Muscle of arm (tissue), 1 donor: ENCODE measurements at regions not wholly inside any gene's neighbourhood (a gene's known extent, or its start where the extent isn't known, plus 50 kb on each side); places are given as distances from the start of the nearest gene placed in this dataset.

Source experiments
- DNase-seq: peaks from one replicate; pipeline ENCODE4 v3.0.0-alpha.2; 2013

DNA sequence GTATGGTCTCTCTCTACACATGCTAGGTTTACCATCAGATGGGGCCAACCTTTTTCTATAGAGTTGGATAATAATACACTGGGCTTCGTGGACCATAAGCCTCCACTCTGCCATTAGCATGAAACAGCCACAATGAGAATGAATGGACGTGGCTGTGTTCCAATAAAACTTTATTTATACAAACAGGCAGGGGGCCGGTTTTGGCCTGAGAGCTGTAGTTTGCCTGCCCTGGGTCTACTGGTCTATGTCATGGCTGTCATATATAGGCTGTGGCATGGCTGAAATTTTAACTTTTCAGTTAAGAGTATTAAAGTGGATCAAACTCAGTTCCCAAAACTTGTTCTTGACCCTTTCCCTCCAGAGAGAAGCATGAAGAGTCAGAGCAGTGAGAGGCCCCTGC is 120.3 kb upstream of the MYL2 start:
- DNase-seq = no peak

DNA sequence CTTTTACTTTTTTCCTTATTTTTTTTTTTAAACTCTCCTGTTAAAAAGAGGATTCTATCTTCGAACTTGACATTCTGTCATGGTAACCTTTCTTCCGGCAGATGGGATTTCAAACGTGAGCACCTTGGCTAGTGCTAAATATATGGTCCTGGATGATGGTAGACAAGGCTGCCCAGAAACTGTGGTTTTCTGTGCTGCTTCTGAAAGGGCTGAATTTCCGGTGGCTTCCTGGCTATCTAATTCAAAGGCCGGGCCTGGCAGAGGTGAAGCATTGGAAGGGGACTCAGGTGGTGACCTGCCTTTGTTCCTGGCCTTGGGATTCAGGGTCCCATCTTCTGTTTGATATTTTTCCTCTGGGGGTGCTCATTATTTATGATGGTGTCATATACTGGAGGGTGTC is 118.6 kb upstream of the MYL2 start:
- DNase-seq = no peak

DNA sequence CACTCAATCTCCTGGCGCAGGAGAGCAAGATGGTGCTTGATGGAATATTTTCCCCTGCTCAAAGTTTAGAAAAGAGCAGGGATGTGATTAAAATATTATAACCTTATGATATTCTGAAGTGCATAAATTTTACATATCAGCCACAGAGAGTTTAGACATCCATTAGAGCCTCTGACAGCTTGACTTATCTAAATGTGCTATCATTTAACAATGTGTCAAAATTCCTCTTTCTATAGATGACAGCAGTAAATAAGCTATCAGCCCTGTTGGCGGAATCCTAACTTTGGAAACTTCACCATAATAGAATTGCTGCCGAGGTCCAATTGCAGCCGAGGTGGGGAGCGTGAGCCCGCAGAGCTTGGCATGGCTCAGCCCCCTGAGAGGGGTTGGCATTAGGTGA is 117.7 kb upstream of the MYL2 start:
- DNase-seq = no peak

DNA sequence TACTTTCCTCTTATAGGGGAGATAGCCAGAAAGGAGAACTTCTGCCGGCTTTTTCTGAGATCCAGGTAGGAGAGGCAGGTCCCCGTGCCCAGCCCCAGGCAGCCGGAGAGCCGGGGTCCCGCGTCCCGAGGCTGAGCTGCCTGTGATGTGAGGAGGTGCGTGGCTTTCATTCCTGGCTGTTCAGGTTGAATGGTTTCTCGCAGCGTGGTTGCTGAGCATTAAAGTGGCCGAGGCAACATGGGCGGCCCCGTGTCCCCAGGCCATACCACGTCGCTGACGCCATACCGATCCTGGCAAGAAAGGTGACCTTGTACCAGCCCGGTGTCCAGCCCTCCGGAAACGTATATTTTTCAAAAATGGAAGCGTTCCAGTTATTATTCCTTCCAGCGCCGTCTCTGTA is 116.7 kb upstream of the MYL2 start:
- DNase-seq = no peak

DNA sequence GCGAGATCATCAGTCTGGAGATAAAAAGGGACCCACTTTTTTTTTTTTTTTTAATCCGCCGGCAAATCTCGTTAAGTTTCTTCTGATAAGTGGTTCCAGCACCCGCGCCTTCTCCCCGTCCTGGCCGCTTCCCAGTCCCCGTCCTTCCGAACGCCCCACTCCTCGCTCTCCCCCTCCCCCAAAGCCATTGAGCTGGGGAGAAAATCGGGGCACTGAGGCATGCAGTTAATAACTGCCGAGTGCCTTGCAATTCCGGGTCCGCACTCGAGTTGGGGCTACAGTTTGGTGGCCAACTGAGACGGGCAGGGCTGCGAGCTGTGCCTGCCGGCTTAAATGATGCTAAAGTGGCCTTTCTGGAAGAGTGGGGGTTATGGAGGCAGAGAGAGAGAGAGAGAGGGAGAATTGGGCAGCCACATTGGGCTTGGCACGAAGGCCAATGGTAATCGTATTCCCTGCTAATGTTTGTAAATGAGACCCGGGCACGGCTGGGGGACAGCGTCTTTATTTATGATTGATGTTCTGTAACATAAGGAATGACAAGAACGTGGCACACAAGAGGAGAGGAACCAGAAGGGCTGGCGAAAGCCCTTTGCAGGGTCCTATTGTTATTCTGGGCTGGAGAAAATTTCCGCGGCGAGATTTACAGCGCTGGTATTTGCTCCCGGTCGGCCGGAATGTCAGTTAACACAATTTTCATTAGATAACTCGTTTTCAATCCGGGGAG is 115.4 kb upstream of the MYL2 start:
- DNase-seq = no peak

DNA sequence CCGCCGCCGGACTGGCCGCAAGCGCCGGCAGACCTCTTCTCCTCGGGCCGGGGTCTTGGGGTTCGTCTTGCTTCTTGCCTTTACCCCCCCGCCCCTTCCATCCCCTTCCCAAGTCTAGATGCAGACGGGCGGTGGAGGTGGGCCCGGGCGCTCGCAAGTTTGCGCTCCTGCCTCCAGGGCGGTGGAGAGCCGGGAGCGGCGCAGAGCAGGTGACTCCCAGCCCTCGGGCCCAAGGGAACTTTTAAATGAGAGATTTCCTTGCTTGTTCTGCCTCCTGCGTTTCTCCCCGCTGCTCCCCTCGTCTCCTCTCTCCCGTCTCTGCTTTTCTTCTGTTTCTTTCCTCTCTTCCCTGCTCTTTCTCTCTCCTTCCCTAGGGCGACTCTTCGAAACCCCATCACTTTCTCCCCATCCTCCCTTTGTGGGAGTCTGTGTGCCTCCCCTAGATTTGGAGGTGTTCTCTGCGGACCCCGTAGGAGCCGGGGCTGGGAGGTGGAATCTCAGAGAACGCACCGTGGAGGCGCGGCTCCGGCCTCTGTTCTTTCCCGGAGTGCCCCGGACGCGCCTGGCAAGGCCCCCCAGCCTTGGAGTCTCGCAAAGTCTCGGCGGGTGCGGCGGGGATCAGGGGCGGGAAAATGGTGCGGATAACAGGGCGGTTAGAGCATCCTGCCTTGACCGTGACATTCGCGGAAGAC is 114.7 kb upstream of the MYL2 start:
- no peak for DNase-seq

DNA sequence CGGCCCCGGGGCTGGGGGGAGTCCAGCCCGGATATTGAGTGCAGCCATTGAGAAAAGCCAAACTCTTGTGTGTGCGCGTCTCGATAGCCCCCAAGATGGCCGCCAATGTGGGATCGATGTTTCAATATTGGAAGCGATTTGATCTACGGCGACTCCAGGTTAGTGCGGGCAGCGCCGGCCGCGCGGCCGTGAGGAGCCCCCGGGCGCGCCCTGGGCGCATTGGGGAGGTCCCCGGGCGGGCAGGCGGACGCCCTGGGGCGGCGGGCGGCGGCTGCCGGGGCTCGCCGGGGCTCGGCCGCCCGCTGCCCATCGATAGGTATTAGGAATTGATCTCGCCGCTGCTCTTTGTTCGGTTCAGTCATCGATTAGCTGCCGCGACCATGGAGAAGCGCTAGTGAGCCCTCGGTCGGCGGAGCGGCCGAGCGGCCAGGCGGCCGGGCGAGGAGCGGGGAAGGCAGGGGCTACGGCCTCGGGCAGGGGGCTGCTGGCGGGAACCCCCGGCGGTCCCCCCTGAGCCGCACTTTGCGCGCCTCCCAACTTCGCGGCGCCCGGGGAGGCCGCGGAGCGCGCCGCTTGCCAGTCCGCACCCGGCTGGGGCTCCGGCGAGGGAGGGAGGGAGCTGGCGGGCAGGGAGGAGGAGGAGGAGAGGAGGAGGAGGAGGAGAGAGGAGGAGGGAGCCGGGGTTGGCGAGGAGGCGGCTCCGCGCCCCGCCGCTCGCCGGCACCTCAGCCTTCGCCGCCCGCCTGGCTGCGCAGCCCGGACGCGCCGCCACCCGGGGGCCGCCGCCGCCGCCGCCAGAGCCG is 113.9 kb upstream of the MYL2 start, which contains the start of gene CUX2:
CUX2 (plus strand) TSS at position 83 of the 803 bp plus-strand sequence.
- DNase-seq = no peak

DNA sequence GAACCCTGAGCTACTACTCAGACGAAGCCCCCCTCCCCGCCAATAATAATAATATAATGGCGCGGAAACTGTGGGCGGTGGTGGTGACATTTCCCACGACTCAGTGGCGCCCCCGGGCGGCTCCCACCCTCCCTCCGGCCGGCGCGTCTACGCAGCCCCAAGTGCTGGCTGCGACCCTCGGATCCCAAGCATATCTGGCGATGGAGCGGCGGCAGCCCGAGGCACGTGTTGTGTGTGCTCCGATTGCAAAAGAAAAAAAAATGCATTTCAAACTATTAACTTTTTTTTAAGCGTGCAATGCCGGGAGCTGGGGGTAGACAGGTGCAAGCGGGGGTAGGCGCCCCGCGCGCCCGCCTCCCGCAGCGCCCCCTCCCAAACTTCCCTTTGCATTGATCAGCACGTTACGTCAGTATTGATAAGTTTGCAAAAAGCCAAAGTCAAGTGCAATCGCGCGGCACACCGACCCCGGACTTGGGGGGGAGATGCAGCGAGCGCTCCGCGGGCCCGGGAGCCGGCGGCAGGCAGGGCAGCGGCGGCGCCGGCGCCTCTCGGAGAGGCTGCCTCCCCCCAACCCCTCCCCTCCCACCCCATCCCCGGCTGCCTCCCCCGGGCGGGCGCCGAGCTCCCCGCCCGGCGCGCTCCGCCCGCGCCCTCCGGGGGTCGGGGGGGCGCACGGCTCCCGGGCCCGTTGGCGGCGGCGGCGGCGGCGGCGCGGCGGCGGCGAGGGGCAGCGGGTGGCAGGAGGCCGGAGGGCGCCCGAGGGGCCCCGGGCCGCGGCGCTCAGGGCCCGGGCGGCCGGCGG is 113.1 kb upstream of the MYL2 start:
- no peak for DNase-seq

DNA sequence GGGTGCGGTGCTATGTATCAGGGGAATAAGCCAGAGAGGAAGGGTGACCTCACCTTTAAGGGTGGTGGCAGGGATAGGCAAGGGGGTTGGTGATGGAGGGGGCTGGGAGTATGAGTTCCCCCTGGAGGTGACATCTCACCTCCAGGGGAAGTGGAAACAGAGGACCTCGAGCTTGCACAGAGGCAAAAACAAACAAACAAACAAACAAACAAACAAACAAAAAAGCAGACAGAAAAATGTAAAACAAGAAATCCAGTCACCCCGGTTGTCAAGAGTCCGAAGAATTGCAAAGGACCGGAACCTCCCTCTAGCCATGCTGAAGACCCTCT is 112.2 kb upstream of the MYL2 start:
- no peak for DNase-seq

DNA sequence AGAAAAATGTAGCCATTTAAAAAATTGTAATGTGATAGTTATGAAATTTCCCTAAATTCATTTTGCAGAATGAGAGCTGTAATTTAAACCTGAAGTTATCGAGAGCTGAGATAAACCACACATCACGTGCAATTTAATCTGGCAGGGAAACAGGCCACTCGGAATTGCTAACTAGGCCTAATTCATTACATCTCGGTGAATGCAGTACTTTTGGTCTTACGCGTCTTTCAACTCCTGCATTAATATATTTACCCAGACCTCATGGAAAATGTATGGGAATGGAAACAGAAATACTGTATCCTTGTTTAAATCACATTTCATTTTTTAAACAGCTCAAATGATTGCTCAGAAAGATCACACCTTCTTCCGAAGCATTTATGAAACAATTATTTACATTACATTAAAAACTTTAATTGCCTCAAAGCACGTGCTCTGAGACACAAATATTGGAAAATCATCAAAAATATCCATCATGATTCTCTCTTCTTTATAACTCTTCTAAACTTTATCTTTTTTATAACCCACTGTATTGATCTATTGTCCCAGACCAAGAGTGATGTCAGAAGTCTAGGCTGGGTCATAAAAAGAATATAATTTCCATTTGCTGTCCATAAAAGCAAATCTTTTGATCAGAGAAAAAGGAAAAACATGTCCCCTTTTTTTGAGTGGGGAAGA is 111.7 kb upstream of the MYL2 start:
- DNase-seq = no peak

DNA sequence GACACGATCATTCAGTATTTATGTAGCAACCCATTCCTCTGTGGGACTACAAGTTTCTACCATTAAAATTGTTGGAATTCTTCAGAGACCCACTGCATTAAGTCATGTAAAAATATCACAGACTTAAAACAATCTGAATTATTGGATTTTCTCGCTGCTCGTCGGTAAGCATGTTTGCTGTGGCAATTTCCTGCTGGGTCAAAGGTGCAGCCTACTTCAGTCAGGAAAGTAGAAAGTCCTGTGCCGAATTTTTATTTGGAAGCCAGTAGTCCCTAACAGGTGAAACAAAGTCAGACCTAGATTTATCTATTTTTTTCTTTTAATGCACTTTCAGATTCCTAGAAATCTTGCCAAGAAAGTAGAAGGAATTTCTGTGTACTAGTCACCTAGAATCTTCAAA is 110.4 kb upstream of the MYL2 start:
- no peak for DNase-seq

DNA sequence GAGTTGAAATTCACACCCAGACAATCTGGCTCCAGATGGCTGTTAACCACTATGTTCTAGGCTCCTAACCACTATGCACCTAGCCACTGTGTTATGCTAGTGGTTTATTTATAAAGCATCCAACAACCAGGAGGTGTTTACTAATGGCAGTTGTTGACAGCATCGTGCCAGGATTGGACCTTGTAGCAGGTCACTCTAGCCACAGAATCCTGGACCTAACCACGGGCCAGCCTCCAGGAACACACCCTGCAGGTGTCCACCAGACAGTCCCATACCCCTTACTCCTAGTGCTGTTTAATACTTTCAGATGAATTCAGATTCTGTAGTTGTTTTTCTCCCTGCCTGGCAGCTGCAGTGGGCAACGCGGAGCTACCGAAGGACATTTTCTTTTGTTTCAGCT is 109.4 kb upstream of the MYL2 start:
- no peak for DNase-seq

DNA sequence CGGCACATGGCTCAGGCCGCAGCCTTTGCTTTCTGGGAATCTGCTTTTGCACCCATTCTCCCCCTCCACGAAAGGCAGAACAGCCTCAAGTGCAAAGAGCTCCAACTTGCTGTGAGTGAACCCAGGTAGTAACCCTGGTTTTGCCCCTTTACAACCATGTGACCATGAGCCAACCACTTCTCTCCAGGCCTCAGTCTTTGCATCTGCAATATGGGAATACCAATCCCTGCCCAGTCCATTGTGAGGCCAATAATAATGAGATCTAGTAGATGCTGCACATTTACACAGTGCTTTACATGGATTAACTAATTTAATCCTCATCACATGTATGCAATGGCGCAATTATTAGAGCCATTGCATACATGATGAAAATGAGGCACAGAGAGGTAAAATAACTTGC is 108.9 kb upstream of the MYL2 start:
- no peak for DNase-seq

DNA sequence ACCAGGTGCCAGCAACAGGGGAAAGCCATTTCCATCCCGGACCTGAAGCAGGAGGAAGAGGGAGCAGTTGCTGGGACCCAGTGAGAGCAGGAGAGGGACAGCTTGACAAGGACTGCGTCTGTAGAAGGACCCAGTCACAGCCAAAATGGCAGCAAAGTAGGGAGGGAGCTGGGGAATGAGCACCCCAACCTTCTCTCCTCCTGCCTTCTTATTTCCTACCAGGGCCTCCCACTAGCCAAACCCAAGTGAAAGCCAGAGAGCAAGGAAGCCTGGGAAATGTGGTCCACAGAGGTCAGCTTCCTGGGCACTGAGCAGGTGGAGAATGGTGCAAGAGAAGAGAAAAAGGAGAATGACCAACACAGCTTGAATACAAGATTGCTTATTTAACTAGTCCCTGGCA is 108.5 kb upstream of the MYL2 start:
- DNase-seq = no peak

DNA sequence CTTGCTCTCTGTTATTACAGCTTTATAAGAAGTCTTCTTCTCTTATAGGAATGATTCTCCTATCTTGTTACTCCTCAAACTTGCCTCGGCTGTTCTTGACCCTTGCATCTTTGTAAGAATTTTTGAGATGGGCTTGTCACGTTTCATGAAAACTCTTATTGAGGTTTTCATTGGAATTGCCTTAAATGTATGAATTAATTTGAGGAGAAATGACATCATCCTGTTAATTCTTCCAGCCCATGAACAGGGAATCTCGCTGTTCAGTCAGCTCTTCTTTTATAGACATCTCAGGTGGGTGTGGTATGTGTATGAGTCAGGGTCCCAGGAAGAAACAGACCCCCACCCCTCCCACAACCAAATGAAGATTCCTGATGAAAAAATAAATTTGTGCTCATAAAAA is 107.1 kb upstream of the MYL2 start:
- DNase-seq = no peak

DNA sequence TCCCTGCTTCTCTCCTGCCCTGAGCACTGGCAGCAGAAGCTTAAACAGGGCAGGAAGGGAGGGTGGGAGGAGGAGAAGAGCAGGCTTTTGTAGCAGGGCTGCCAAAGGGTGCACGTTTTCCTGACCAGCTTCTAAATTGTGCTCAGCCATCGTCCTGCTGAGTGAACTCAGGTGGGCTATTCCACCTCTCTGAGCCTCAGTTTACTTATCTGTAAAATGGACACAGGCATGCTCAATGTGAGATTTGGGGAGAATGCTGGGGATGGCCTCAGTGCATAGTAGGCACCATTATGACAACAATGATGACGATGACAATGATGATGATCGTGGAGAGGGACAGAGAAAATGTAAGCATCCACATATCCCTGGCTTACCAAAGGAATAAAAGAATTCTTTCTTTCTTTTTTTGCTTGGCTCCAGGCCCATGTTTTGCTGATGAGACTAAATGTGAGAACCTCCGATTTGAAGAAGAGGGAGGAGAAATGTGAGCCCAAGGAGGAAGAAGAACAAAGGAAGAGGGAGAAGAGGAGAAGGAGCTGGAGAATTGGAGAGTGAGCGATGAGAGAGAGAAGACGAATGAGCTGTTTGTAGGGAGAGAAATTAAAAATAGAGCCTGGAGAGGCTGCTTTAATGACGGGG is 105.5 kb upstream of the MYL2 start:
- no peak for DNase-seq

DNA sequence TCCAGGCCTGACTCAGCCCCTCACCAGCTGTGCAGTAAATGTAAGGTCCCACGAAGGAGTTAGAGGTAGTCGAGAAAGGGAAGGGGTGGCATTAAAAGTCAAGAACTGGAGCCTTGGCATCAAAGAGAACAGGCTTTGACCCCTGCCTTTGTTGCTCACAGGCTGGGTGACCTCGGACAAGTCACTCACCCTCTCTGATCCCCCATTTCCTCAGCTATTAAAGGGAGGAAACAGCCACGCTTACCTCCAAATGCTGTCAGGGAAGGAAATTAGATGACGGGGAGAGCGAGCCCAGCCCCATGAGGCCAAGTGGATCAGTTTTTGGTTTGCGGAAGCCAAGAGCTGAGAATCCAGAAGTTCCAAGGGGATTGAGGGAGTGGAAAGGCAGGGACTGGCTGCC is 104.9 kb upstream of the MYL2 start:
- DNase-seq = no peak

DNA sequence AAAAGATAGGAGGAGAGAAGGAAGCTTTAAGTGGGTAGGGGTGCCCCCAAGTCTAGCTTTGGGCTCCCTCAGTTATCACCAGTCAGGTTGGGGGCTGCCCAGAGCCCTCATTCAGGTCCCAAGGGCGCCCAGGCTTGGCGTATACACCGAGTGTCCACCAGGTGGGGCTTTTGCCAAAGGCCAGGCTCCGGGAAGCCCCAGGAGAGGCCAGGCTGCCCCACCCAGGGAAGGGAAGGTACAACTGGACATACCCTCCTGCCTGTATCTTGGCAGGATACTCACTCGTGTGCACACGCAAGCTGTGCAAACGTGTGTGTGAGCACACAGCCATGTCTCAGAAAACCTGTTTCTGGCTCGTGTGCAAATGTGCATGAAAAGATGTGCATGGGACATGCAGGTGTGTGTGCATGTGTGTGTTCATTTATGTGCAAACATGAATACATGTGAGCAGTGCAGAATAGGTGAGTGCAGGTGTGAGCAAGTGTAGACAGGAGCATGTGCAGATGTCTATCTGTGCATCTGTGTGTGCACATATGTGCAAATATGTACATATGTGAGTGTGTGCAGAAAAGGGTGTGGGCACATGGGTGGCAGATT is 103.9 kb upstream of the MYL2 start:
- DNase-seq = no peak

DNA sequence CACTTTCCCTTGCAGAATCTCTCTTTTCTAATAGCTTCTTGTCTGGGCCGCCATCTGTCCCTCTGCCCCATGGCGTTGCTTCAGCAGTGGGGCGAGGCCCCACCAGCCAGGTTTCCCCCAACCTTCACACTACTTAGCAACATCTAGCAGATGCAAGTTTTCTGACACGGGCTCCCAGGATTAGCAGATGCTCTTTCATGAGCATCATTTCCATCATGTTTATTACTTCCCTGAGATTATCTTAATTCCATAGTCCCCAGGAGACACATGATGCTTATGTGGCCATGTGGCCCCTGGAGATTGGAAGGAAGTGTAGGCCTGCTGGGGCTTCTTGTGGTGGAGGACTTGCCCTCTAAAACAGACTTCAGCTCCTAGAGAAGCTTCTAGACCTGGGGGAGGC is 102.0 kb upstream of the MYL2 start:
- no peak for DNase-seq

DNA sequence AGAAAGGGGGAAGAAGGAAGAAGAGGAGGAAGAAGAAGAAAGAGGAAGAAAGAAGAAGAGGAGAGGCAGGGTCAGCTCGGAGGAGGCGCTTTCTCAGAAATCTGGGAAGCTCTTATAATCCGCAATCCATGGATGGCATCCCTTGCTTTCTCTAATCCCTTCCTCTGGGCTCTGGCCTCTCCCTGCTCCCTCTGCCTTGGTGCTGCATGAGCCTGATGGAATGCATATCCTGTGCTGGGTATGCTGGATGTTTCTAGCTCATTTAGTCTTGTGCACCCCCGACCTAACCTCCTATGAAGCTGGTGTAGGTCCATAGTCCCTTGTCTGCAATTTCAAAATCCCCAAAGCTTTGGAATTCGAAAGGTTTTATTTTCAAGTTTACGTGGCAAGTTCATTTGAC is 94.2 kb upstream of the MYL2 start:
- DNase-seq = no peak

DNA sequence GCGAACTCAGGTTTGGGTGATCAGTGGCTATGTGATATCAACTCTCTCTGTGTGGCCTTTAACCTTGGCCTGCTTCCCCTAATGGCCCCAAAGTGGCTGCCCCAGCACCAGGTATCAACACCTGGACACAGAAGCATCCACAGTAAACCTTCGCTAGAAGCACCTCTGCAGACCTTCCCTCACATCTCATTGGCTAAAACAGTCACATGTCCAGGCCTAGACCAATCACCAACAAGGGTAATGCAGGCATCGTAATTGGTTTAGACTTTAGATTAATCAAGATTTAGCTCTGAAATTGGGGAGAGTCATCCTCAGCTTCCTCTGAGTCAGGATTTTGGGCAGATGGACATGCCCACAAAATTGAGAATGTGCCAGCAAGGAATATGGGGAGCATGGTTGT is 92.5 kb upstream of the MYL2 start:
- no peak for DNase-seq
